HG03378 (cell line): ENCODE measurements at regions not wholly inside any gene's neighbourhood (a gene's known extent, or its start where the extent isn't known, plus 50 kb on each side); places are given as distances from the start of the nearest gene placed in this dataset.

Experiments used
- ATAC-seq: cut with Tn5 transposase; IDR thresholded peaks from one replicate; pipeline ENCODE4 v1.9.1; 2021; ENCODE audit warnings: mild to moderate bottlenecking, moderate library complexity; ENCODE audit not compliant: unreplicated experiment

DNA sequence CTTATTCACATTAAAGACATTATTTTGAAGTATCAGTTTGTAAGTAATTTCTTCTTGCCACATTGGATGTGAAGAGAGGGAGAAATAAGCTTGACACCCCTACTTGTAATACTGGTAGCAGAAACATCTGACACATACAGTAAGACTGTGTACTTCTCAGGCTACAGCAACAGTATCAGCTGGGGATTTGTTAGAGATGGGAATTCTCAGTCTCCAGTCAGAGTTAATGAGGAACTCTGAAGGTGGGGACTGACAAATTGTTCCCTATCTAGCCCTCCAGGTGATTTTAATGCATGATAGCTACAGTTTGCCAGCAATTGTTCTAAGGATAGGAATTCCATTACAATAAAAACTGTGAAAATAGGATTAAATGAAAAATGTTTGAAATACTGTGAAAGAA lies 524.8 kb downstream of the PRR16 start:
- no peak for ATAC-seq

DNA sequence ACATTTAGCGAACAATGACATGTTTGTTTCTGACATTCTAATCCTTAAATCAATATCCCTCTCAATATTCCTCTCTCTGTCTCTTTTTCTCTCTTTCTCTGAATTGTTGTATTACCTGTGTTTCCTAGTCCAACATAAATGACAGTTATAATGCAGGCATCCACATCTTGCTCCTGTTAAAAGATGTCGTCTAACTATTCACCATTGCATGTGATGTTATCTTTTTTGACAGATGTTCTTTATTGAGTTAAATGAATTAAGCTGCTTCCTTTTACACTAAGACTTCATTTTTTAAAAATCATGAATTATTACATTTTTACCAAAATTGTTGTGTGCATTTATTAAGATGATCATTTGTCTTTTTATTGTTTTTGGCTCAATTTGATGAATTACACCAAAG lies 527.5 kb downstream of the PRR16 start:
- ATAC-seq, result no peak

DNA sequence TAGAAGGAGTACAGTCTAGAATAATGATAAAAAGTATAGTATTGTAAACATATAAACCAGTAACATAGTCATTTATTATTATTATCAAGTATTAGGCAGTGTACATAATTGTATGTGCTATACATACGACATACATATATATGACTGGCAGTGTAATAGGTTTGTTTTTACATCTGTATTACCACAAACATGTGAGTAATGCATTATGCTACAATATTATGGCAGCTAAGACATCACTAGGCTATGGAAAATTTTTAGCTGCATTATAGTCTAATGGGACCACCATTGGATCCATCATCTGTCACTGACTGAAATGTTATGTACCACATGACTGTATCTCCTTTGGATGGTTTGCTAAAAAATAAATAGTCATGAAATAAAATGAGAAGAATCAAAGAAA lies 530.0 kb downstream of the PRR16 start:
- no peak for ATAC-seq

- no peak for ATAC-seq
Measured at GRCh38 chr5:120999550-120999949, 535.5 kb downstream of the PRR16 start.

DNA sequence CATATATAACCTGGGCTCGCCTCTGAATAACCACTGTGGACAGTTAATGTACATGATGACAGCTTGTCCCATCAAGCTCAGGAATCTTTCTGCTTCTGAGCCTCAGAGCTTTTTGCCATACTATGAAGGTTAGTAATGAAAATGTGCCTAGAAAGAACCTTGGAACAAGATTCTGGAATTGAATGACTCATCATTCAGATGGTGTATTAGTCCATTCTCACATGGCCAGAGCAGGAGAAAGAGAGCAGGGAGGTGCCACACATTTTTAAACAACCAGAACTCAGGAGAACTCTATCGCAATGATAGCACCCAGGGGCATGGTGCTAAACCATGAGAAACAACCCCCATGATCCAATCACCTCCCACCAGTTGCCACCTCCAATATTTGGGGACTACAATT lies 542.1 kb downstream of the PRR16 start:
- no peak for ATAC-seq

DNA sequence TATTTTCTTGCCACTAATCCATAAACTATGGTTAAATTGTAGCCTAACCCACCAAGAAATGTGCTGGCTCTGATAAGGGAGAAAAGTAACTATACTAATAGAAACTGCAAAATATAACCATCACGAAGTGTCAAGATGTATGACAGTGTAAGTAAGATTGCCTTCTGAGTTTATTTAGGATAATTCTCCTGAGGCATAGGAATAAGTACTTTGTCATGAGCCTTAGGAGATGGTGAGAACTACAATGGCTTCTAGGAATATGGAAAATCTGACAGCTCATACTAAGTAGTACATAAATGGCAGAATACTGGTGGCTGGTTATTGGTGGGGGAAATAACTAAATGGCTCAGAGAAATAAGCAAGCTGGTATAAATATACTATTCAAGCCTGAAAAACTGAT lies 543.9 kb downstream of the PRR16 start:
- no peak for ATAC-seq

DNA sequence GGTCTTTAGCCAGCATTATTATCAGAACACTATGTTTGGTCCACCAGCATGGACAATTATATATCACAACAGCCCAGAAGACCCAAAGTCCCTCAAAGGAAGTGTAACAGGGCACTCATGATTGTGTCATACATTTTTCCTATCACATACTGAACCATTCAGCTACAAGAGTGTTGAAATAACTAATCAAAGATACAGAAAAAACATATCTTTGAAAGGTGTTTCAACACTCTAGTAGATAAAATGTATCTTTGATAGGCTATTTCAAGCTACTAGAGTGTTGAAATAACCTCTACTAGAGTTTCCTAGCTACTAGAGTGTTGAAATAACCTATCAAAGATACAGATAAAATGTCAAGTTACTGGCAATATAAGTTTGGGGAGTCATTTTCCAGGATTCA lies 545.0 kb downstream of the PRR16 start:
- no peak for ATAC-seq

GRCh38 chr5:121018004-121018403 lies 553.9 kb downstream of the PRR16 start:
- no peak for ATAC-seq

DNA sequence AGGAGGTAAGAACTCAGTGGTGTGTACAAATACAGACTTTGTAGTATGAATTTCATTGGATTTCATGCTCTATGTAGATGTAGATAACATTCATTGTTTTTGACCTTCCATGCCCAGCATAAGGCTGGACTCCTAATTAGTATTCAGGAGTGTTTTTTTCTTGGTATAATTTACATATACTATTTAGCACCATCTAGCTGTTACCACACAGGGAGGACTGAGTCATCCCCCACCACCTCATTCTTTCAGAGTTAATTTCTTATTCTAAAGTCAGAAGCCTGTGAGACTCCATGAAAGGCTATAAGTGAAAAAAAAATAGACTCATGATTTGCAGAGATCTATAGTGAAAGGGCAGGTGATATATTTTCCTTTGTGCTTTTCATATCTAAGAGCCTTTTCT lies 555.0 kb downstream of the PRR16 start:
- no peak for ATAC-seq

DNA sequence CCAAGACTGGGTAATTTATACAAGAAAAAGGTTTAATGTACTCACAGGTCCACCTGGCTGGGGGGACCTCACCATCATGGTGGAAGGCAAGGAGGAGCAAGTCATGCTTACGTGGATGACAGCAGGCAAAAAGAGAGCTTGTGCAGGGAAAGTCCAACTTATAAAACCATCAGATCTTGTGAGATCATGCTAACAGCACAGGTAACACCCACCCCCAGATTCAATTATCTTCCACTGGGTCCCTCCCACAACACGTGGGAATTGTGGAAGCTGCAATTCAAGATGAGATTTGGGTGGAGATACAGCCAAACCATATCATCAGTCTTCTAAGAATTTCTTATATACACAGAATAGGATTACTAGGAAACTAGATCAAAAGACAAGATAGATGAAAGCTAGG lies 555.6 kb downstream of the PRR16 start:
- no peak for ATAC-seq

- ATAC-seq, result no peak
Measured at GRCh38 chr5:121021681-121022080, 557.6 kb downstream of the PRR16 start.

- ATAC-seq, result no peak
Measured at GRCh38 chr5:121024416-121025311, 560.6 kb downstream of the PRR16 start.

DNA sequence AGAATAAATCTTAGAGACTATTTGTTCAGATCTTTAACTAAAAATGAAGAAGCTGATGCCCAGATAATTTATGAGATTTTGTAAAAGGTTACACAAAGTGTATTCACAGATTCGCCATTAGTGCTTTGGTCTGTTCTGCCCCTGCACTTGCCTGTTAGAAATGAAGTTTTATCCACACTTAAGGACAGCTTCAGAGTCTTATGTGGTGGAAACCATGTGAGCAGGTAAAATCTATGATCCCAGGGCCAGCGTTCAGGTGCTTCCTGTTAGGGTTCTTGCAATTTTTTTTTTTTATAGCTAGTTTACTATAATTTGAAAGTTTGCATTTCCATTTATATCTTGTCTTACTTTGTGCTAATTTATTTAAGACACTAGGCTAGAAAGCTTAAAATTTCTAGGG lies 561.6 kb downstream of the PRR16 start:
- ATAC-seq, result no peak

GRCh38 chr5:121027636-121028035 lies 563.5 kb downstream of the PRR16 start:
- ATAC-seq, result no peak

- no peak for ATAC-seq
Measured at GRCh38 chr5:121029536-121030245, 565.6 kb downstream of the PRR16 start.

DNA sequence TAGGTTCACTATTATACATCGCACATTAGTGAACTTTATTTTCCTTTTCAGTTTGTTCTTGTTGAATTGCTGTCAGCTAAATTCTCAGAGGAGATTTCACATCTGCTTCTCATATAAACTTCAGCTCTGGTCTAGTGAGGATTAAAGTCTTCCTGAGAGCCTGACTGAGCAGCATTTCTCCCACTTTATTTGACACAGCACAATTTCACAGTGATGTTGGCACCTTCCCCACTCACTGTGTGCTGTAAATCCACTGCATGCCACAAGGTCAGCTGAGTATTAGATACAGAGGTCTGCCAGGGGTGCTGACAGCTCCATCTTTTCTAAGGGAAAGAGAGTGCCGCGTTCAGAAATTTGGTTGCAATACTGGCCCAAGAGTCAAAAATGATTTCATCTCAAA lies 567.4 kb downstream of the PRR16 start:
- no peak for ATAC-seq

DNA sequence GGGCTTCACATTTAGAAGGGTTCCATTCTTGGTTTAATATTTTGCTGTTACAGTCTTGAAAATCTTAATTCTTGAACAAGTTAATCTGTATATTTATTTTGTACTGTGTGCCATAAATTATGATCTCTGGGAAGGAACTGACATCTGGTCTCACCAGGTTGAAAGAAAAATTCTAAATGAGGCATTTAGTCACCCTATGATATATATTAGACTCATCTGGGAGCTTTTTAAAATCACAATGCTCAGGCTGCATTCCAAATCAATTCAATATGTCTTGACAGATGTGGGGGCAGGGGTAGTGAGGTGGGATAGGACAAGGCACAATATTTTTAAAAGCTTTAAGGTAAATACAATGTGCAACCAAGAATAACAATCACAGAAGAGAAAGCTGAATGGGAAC lies 569.2 kb downstream of the PRR16 start:
- no peak for ATAC-seq

DNA sequence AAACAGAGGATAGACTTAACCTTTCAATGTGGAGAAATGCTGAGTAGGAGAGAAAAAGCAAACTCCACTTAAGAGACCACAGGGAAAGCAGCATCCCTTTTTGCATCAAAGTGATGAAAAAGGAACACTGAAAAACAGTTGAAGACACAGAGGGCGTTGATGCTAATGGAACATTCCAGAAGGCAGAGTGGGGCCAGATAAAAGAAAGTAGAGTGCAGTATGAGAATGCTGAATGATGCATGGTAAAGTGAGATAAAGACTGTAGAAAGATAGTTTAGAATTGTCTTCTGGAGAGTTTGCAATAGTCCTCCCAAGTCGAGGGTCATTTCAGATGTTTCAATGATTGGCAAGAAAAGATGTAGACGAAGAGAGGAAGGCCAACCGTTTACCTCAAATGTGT lies 574.3 kb downstream of the PRR16 start:
- no peak for ATAC-seq

GRCh38 chr5:121049971-121050370 lies 585.9 kb downstream of the PRR16 start:
- no peak for ATAC-seq

DNA sequence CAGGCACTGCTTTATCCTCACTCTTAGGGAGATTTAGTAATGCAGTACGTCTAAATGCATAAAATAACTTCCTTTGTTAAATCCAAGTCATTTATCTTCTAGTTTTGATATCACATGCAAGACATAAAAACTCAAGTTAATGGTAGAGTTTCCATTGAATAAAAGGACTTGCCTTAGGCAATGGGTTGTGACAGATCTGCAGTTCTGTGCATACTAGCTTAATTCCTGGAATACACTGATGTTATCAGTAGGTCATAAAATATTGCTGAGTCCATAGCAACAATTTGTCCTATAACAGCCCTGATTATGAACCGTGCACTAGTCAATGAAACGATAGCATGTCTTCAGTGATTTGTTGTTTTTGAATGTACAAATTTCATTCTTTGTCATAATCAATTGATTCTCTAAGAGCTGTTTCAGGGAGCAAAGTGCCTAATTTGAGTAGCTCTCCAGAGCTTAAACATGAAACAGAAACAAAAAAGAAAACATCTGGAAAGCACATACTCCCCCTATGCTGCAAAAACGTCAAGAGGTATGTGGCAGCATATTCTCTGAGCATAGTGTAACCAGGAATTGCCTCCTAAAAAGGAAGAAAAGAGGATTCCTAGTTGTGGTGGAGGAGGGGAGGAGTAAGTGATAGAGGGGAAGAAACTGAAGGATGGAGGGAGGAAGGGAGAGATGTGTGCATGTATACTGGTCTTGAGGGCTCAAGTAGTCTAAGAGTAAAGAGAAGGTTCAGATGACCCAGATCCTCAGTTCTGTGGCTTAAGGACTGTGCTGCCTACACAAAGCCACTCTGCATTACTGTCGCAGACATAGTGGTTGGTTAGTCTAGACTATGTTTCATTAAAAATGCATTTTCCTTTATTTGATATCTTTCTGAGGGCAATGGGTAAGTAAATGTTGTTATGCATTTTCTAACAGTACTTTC lies 589.2 kb downstream of the PRR16 start:
- no peak for ATAC-seq

GRCh38 chr5:121055586-121055985 lies 591.5 kb downstream of the PRR16 start:
- no peak for ATAC-seq
